ENCODE measurements at regions not wholly inside any gene's neighbourhood (a gene's known extent, or its start where the extent isn't known, plus 50 kb on each side); places are given as distances from the start of the nearest gene placed in this dataset.

GRCh38 chr3:67713764-67714469 is 59.5 kb upstream of the SUCLG2 start:
- H3K27me3 Mint-ChIP-seq (ENCODE audit: low read depth), result no peaks in the 10 kb centered on the region
- no peaks in the 10 kb centered on the region for H3K36me3 Mint-ChIP-seq
- no peaks in the 10 kb centered on the region for H3K4me1 Mint-ChIP-seq
- H3K9me3 Mint-ChIP-seq, result peaks cover 13% of the 10 kb centered on the region
- H3K4me3 Mint-ChIP-seq, result no peak overlapping the region
- no peak overlapping the region for H3K27ac Mint-ChIP-seq
- no peak for TF ChIP-seq CTCF (IDR thresholded peaks at IDR 0.05; ENCODE audit: unreplicated experiment)
- no peak for DNase-seq (ENCODE audit: low spot score in 2 of 2, unreplicated experiment in 2 of 2)

- peaks cover 4% of the 10 kb centered on the region for H3K9me3 Mint-ChIP-seq
- TF ChIP-seq CTCF (IDR thresholded peaks at IDR 0.05; ENCODE audit: unreplicated experiment), result no peak
- no peak overlapping the region for H3K27ac Mint-ChIP-seq
- H3K36me3 Mint-ChIP-seq, result no peaks in the 10 kb centered on the region
- H3K27me3 Mint-ChIP-seq (ENCODE audit: low read depth), result no peaks in the 10 kb centered on the region
- no peak for DNase-seq (ENCODE audit: low spot score in 2 of 2, unreplicated experiment in 2 of 2)
- peaks cover under 1% of the 10 kb centered on the region for H3K4me1 Mint-ChIP-seq
- H3K4me3 Mint-ChIP-seq, result no peak overlapping the region
Observed at GRCh38 chr3:67712259-67712658, 57.8 kb upstream of the SUCLG2 start.

DNA sequence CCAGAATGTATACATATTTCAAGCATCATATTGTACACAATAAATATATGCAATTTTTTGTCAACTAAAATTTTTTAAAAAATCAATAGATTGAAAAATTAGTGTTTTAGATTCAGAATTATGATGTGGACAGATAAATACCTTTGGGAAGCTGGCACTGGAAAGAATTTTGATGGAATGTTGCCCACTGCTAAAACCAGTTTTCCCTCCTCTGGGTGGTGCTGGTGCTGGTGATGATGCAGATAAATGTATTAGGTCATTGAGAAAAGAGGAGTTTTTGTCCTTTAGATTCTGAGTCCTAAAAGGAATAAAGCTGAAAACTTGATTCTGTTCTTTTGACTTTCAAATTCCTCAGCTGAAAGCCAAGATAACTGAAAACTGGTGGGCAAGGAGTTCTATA is 56.0 kb upstream of the SUCLG2 start:
- no peak for DNase-seq (ENCODE audit: low spot score in 2 of 2, unreplicated experiment in 2 of 2)
- no peak overlapping the region for H3K4me3 Mint-ChIP-seq
- H3K27me3 Mint-ChIP-seq (ENCODE audit: low read depth), result no peaks in the 10 kb centered on the region
- peaks cover 4% of the 10 kb centered on the region for H3K9me3 Mint-ChIP-seq
- TF ChIP-seq CTCF (IDR thresholded peaks at IDR 0.05; ENCODE audit: unreplicated experiment), result no peak
- H3K27ac Mint-ChIP-seq, result no peak overlapping the region
- peaks cover 8% of the 10 kb centered on the region for H3K4me1 Mint-ChIP-seq
- H3K36me3 Mint-ChIP-seq, result no peaks in the 10 kb centered on the region

DNA sequence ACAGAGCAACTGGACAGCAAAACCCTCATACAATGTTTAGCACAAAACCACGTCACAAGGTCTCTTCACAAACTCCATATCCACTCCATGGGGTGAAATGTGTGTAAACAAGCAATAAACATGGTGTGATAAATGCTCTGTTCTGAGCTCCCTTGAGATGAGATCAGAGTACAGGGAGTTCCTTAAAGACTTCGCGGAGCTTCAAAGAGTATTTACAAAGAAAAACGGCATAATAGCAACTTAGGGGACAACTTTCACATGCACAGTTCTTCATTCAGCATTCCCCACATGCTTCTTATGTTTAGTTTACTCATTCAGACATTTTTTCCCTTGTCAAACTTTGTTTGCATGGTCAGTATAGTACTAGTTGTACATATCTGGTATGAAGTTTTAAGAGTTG is 52.5 kb upstream of the SUCLG2 start:
- peaks cover 8% of the 10 kb centered on the region for H3K4me1 Mint-ChIP-seq
- no peak for DNase-seq (ENCODE audit: low spot score in 2 of 2, unreplicated experiment in 2 of 2)
- H3K36me3 Mint-ChIP-seq, result no peaks in the 10 kb centered on the region
- H3K4me3 Mint-ChIP-seq, result no peak overlapping the region
- H3K27me3 Mint-ChIP-seq (ENCODE audit: low read depth), result no peaks in the 10 kb centered on the region
- no peak overlapping the region for H3K27ac Mint-ChIP-seq
- no peak for TF ChIP-seq CTCF (IDR thresholded peaks at IDR 0.05; ENCODE audit: unreplicated experiment)
- H3K9me3 Mint-ChIP-seq, result peaks cover 4% of the 10 kb centered on the region

DNA sequence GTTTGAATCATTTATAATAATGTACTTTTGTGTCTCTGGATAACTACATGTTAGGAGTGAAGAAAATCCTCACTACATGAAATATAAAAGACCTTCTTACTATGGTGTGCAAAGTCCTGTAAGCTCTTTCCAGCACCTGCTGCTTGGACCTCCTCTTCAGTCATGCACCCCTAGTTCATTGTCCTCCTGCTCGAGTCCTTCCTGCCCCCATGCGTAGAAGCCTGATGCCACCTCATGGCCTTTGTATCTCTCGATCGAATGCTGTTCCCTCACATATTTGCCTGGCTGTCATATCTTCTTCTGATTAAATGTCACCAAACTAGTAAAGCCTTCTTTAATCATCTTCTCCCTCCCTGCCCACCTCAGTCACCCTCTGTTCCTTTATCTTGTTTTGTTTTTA is 49.9 kb upstream of the SUCLG2 start:
- DNase-seq (ENCODE audit: low spot score in 2 of 2, unreplicated experiment in 2 of 2), result no peak
- H3K27ac Mint-ChIP-seq, result no peak overlapping the region
- no peaks in the 10 kb centered on the region for H3K9me3 Mint-ChIP-seq
- H3K36me3 Mint-ChIP-seq, result no peaks in the 10 kb centered on the region
- no peaks in the 10 kb centered on the region for H3K27me3 Mint-ChIP-seq (ENCODE audit: low read depth)
- no peak overlapping the region for H3K4me3 Mint-ChIP-seq
- TF ChIP-seq CTCF (IDR thresholded peaks at IDR 0.05; ENCODE audit: unreplicated experiment), result no peak
- peaks cover 8% of the 10 kb centered on the region for H3K4me1 Mint-ChIP-seq

Data from mesothelial cell of epicardium (in vitro differentiated cells).